HG03060 (cell line): ENCODE measurements at regions not wholly inside any gene's neighbourhood (a gene's known extent, or its start where the extent isn't known, plus 50 kb on each side); places are given as distances from the start of the nearest gene placed in this dataset.

Experiments
- ATAC-seq: cut with Tn5 transposase; IDR thresholded peaks from one replicate; pipeline ENCODE4 v1.9.1; 2021; ENCODE audit warnings: low read depth, moderate number of reproducible peaks; ENCODE audit not compliant: unreplicated experiment

DNA sequence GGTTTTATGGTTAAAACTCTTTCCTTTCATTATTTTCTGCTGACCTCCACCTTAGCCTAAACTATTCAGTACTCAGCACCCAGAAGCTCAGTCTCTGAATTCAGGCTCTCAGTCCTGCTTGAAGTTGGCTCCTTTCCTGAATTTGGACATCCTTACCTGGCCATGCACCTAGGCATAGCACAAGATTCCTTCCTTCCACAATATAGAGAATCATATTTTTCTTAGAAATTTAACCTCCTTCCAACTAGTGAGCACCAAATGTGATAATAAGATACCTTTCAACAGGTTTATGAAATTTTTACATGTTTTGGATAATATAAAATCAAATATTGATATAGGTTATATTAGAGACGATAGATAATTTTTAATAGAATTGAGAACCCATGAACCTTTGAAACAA, 905.6 kb upstream of the GHITM start:
- no peak for ATAC-seq

DNA sequence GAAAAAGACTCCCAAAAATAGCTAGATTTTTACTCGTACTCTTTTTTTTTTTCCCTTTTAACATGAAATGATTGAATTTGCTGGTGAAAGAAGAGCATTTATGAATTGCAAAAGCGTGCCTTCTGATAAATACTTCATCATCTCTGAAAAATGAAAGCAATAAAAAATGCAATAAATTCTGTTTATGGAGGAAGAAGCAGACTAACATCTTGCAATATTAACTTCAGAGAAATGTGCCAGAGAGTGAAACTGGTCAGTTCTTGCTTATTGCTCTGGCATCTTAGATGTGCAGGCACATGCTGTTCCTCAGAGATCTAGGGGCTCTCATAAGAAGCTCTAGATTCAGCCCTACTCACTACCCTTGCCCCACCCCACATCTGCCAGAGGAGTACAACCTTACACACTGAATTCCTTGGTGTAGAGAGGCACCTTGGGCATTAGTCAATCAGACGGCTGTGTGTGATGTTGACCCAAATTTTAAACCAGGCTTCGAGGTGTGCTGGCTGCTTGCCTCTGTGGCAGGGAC, 891.1 kb upstream of the GHITM start:
- ATAC-seq = no peak

DNA sequence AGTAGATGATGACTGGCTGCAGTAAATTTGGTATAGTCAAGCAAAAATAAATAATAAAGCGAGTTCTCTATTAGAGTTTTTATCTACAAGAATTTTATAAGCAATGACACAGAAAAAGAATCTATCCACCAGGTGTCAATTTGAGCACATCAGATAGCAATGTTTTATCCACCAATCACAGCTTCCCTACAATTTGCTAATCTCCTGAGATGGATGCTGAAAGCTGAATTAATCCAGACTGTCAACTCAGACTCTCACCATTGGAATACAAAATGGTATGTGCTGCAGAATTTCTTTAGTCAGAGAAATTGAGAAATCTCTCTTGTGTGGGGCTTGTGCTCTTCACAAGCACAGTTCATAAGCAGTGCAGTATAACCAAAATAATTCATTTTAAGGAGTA, 888.9 kb upstream of the GHITM start:
- ATAC-seq = no peak

DNA sequence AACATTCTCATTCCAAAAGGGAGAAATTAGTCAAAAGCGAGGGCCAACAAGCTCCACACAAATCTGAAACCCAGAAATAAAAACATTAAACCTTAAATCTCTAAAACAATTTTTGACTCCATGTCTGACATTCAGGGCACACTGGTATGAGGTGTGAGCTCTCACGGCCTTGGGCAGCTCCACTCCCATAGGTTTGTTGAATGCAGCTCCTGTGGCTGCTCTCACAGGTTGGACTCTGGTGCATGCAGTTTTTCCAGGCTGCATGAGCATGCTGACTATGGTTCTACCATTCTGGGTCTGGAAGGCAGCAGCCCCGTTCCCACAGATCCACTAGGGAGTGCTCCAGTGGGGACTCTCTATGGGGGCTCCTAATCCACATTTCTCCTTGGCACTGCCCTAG, 887.1 kb upstream of the GHITM start:
- no peak for ATAC-seq

DNA sequence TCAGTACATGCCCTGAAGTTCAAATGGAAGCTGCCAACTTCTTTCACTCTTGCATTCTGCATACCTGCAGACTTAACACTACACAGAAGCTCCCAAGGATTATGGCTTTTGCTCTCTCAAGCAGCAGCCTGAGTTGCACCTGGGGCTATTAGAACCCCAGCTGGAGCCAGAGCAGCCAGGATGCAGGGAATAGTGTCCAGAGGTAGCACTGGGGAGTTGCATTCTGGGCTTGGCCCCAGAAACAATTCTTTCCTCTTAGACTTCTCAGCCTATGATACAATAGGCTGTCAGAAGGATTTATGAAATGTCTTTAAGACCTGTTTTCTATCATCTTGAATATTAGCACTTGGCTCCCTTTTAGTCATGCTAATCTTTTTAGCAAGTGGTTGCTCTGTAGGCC, 886.7 kb upstream of the GHITM start:
- ATAC-seq = no peak

DNA sequence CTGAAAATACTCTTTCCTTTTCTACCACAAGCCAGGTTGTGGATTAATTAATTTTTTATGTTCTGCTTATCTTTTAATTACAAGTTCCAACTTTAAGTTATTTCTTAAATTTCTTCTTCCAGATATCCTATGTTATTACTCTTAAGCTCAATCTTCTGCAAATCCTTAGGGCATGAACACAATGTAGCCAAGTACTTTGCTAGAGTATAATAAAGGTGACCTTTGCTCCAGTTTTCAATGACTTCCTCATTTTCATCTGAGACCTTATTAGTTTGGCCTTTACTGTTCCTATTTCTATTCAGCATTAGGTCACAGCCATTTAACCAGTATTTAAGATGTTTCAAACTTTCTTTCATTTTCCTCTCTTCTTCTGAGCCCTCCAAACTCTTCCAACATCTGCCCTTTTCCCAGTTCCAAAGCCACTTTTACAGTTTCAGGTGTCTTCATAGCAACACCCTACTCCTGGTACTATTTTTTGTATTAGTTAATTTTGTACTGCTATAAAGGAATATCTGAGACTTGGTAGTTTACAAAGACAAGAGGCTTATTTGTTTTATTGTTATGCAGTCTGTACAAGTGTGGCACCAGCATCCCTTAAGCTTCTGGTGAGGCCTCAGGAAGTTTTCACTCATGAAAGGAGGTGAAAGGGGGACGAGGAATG, 886.2 kb upstream of the GHITM start:
- ATAC-seq = no peak

DNA sequence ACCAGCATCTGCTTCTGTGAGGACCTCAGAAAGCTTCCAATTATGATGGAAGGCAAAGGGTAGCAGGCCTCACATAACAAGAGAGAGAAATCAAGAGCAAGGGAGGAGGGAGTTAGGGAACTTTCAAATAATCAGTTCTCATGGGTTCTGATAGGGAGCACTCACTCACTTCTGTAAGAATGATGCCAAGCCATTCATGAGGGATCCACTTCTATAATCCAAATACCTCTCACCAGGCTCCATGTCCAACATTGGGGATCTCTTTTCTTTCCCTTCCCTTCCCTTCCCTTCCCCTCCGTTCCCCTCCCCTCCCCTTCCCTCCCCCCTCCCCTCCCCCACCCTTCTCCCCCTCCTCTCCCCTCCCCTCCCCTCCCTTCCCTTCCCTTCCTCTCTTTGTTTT, 884.6 kb upstream of the GHITM start:
- no peak for ATAC-seq

DNA sequence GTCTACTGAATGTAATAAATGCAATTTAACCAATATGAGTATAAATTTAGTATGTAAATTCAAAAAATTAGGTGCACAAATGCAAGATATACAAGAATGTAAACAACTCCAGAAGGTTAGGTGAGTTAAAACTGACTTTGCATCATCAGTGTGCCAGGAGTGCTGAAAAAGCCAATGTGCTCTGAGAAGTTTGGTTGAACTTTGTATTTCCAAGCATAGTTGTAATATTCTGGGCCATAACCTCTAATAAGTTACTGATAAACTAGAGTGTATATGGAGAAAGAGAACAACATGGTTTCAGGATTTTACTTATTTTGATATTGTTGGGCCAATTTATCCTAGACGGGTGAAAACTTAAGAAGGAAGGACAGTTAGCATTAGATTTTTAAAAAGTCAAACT, 876.9 kb upstream of the GHITM start:
- no peak for ATAC-seq

DNA sequence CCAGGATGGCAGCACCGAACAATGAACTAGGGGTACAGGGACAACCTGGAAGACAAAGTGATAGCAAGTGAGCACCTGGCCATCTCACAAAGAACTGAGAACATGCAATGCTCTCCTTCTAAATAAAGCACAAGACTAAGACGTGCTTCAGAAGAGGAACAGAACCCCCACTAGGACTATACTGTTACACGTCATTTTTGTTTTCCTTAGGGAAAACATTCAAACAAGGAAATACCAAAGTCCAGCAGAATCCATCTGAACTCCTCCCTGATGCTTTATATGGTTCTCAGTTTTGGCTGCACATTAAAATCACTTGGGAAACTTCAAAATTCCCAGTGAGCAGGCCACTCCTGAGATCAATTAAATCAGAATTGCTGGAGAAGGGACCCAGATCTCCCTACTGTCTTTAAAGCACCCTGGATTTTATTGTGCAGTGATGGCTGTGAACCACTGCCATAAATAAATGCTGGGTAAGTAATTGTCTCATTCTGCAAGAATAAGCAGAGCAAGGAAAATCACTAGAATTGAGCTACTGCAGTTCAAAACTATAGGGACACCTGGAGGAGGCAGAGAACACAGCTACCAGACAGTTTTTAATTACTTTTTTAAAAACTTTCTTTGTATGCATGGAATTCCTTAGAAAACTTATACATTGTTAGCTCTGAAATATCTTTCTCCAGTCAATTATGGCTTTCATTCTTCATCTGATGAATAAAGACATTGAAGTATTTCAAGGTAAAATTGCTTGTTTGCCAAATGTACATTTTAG, 866.5 kb upstream of the GHITM start:
- ATAC-seq = no peak

DNA sequence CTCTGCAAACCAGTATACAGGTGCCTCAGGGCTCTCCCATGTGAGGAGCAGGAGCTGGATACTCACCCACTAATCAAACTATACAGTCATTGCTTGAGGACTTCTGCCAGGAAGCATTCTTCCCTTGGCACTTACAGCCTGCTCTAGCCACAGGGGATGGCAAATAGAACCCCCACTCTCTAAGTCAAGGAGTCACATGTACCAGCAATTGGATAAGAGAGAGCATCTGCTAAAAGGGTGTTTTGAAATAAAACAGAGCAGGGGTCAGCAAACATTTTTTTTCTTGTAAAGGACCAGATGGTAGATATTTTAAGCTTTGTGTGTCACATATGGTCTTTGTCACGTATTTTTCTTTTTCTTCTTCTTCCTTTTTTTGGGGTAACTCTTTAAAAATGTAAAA, 865.2 kb upstream of the GHITM start:
- ATAC-seq = no peak

DNA sequence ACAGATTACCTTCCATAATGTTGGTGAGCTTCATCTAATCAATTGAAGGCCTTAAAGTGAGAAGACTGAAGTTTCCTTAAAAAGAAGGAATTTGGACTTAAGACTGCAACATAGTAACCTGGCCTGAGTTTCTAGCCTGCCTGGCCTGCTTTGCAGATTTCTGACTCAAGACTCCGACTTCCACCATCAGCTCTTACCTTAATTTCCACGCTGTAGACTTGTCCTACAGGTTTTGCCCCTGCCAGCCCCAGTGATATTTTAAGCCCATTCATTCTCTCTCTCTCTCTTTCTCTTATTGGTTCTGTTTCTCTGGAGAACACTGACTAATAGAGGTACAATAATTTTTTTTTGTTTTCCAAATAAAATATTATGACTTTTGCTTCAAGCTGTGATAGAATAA, 862.3 kb upstream of the GHITM start:
- ATAC-seq = no peak

DNA sequence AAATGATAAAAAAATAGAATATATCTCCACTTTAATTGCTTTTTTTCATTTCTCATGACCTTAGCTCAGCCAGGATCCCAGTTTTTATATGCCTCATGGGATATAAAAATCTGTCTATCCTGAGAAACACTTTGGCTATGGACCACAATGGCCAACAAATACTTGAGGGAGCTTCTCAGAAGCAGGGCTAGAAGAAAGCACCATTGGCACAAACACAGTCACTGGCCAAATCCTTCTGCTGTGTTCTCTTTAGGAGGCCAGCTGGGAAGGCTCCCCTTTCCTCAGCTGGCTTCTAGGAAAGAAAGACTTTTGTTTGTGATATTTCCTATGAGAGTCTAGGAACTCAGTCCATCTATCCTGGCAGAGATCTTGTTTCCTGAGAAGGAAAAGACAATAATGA, 856.2 kb upstream of the GHITM start:
- ATAC-seq = no peak

DNA sequence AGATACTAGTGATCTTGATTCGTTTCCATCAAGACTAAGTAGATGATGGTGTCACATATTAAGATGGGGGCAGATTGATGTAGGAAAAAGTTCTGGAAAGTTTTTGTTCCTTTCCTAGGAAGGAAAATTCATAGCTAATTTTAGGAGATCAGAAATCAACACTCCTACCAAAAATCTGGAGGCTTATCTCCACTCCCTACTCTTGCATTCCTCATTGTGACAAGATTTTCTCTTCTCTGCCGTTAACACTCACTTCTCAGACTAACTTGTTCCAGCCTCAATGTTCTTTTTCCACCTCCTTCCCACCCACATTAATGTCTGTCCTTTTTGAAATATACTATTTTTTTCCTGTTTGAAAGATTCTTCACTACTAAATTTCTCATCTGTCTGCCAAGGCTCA, 851.9 kb upstream of the GHITM start:
- no peak for ATAC-seq

DNA sequence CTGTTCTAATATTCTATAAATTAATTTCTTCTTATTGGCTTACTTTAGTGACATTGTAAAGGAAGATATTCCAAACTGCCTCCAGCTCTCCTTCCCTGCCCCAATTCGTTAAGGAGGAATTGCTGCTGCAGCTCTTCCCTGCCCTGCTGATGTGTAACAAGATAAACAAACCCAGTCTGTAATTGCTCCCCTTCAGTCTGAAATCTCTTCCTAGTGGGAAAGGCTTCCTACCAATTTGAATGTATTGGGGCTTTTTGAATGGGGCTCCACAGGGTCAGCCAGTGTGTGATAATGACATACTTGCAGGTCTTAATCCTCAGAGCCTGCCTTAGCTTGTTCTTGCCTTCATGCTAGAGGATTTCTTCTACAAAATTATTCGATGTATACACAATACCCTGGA, 849.9 kb upstream of the GHITM start:
- ATAC-seq = no peak

DNA sequence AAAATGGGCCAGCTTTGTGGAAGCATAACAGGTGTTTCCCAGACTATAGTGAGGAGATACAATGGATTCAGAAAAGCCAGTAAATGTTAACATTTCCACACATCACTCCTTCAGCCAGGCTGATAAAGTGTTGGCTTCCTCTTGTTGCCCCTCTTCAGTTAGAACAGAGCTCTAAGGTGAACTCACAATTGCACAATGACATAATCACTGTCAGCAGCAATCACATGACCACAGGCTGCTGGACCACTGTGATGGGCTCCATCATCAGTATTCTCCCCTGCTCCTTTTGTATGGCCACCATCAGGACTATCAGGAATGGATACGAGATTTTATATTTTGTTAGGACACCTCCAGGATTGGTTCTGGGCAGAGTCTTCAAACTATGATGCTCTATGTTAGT, 849.4 kb upstream of the GHITM start:
- no peak for ATAC-seq

DNA sequence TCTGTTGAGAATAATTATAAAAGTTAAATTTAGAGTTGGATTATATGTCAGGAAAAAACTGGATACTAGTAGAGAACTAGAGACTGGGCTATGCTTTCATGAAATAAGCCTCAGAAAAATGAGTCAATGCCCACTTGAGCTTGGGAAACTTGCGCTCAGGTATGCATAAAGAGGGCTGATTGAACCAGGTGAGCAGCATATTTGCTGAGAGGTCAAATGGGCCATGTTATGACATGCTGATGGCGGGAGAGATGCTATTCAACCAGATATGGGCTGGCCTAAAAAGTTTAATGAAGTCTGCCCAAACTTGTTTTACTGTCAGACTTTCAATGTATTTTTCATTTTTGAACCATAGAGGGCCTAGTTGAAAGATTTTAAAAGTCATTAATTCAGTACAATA, 837.6 kb upstream of the GHITM start:
- ATAC-seq = no peak

DNA sequence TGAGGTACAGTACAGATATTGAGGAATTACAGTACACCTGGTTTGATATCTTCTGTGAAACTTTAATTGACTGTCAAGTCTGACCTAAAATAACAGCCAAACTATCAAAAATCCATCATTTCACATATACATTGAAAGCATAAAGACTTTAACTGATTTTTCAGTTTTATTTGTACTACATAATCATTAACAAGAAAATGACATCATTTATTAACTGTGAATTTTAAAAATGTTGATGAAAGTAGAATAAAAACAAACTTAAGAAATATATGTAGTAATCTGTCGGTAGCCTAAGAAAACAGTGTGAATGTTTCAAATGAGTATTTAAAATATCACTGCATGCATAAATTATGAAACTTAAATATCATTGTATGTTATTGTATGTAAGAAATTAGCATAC, 836.7 kb upstream of the GHITM start:
- ATAC-seq = no peak

DNA sequence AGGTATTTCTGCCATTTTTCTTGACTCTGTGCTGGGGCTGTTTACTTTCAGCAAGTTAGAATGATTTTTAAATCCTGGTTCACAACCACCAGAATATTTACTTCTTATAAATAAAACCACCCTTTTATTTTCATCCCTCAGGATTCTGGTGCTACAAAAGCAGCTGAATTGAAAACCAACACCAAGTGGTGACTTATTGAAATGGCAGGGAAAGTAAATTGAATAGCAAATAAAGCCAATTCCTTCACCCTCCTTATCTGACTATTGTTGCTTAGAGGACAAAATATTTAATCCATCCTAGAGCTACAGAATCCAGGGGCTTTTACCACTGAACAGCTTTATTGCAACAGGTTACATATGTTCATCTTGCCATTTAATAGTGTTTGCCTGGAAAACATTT, 828.6 kb upstream of the GHITM start:
- ATAC-seq = no peak

DNA sequence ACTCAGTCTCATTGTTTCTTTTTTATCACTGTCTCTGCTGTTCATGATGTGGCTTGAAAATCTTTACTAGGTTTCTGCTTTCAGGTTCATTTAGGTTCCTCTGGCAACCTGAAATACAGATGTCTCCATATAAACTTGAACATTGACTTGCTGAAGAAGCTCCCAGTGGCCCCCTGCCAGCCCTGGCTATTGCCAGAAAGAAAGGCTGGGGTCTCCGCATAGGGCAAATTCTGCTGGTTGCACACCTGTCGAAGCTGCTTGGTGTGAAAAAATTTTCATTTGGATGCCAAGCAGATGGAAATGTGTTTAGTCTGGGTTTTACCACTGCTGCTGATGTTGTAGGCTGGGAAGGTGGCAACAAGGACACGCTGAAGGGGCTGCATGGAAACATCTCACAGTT, 826.7 kb upstream of the GHITM start:
- ATAC-seq = no peak

DNA sequence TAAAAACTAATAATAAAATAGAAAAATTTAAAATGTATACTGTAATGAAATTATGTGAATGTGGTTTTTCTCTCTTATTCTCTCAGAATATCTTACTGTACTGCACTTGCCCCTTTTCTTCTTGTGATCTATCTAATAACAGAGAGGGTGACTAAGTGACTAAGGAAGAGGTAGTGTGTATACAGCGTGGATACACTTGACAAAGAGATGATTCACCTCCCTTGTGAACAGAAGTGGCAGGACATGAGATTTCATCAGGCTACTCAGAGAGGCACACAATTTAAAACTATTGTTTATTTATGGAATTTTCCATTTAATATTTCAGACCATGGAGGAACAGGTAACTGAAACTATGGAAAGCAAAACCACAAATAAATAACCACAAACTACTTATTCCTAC, 806.6 kb upstream of the GHITM start:
- ATAC-seq = no peak

DNA sequence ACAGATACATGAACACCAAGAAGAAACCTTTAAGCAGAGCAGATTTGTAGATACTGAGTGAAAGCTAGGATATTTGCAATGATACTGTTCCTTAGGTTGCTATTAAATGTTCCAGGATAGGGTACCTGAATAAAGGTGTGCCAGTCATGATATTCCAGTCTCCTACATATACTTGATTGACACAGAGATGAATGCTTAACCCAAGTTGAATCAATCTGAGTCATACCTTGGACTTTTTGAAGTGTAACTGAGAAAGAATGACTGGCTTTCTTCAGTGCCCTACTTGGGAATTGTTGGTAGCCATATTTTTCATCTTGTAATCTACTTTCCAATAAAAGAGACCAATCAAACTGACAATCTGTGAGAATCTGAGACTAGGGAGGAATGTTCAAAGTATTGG, 805.7 kb upstream of the GHITM start:
- ATAC-seq = no peak

DNA sequence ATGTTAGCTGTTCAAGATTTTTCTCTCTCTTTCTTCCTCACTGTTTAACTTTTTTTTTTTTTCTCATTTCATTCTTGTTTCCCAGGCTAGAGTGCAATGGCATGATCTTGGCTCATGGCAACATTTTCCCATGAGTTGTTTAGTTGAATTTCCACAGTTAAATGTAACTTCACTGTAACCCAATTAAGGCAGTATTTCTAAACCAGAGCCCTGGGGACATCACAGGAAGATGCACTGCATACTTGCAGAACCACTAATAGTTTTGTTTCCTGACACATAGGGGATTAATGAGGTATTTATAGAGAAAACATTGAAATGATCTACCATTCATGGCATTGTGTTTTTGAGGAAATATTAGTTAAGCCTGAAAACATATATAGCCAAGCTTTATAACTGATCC, 795.6 kb upstream of the GHITM start:
- ATAC-seq = no peak
